HEK293T (cell line): ENCODE measurements at regions not wholly inside any gene's neighbourhood (a gene's known extent, or its start where the extent isn't known, plus 50 kb on each side); places are given as distances from the start of the nearest gene placed in this dataset.

Experiments used
- ELF4 ChIP-seq: fragments of 450-650 bp; IDR thresholded peaks from 2 replicates; pipeline ENCODE4 v1.6.1; 2017; ENCODE audit warnings: antibody characterized with exemption
- FOXA1 ChIP-seq: fragments of 450-650 bp; IDR thresholded peaks from 2 replicates; pipeline ENCODE4 v1.6.1; 2016; ENCODE audit warnings: mild to moderate bottlenecking
- FOXM1 ChIP-seq: fragments of 450-650 bp; IDR thresholded peaks from 2 replicates; pipeline ENCODE4 v1.6.1; 2017; ENCODE audit warnings: mild to moderate bottlenecking, borderline replicate concordance
- L3MBTL2 ChIP-seq: fragments of 450-650 bp; conservative IDR thresholded peaks from 2 replicates; pipeline ENCODE4 v1.6.1; 2016; ENCODE audit warnings: mild to moderate bottlenecking
- SP1 ChIP-seq: fragments of 450-650 bp; IDR thresholded peaks from 2 replicates; pipeline ENCODE4 v1.6.1; 2017
- ZNF384 ChIP-seq: fragments of 450-650 bp; IDR thresholded peaks from 2 replicates; pipeline ENCODE4 v1.6.1; 2016

DNA sequence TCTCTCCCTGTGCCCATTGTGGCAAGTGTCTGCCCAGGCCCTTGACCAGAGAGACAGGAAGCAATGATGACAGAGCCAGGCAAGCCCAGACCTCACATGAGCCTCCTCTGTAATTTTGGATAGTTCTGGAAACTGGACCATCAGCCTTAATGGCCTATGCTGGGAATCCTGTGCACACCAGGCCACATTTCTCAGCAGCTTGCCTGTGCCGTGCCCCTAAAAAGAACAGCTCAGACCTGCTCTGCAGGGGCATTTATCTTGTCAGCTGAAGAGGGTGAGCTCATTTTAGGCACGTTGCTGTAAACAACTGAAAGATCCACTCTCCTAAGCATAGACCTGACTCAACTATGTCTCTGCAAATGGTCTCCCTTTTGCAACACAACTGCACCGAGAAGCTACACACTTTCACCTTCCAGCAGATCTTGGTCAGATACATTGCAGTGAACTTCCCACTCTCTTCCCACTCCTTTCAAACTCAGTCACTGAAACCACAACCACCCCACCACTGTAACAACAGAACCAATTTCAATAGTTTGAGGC lies 53.5 kb upstream of the BACH1 start:
- TF ChIP-seq FOXM1 = no peak
- TF ChIP-seq L3MBTL2 = no peak
- TF ChIP-seq SP1 = no peak
- no peak for TF ChIP-seq ELF4
- TF ChIP-seq ZNF384 = no peak
- no peak for TF ChIP-seq FOXA1
